Stimulated activated CD4-positive, alpha-beta T cell treated with anti-CD3 and anti-CD28 coated beads, Interleukin-1b, Interleukin-23, amount 100 ng/mL, for 1 hour (primary cell): ENCODE measurements at regions not wholly inside any gene's neighbourhood (a gene's known extent, or its start where the extent isn't known, plus 50 kb on each side); places are given as distances from the start of the nearest gene placed in this dataset.

Source experiments
- DNase-seq, 2 donors: peaks; one replicate each; pipeline ENCODE4 v3.0.0-alpha.2; 2020; ENCODE audit warnings: low read depth in 2 of 2

- DNase-seq: no peak
These were observed 1110.5 kb upstream of the WWC1 start for GRCh38 chr5:167180906-167181305.

GRCh38 chr5:167205881-167206280 is 1085.6 kb upstream of the WWC1 start:
- DNase-seq: no peak

- DNase-seq: no peak
These were observed 1084.4 kb upstream of the WWC1 start for GRCh38 chr5:167207081-167207480.

- no peak for DNase-seq
These were observed 1082.5 kb upstream of the WWC1 start for GRCh38 chr5:167208911-167209310.

- no peak for DNase-seq
These were observed 1074.2 kb upstream of the WWC1 start for GRCh38 chr5:167217097-167217743.

GRCh38 chr5:167219298-167219697 is 1072.1 kb upstream of the WWC1 start:
- DNase-seq: no peak

- DNase-seq: no peak
These were observed 1065.1 kb upstream of the WWC1 start for GRCh38 chr5:167226386-167226785.

- no peak for DNase-seq
These were observed 1063.3 kb upstream of the WWC1 start for GRCh38 chr5:167228134-167228533.

GRCh38 chr5:167229751-167230150 is 1061.7 kb upstream of the WWC1 start:
- DNase-seq: no peak

GRCh38 chr5:167230414-167230813 is 1061.0 kb upstream of the WWC1 start:
- no peak for DNase-seq

GRCh38 chr5:167232675-167233311 is 1058.7 kb upstream of the WWC1 start:
- no peak for DNase-seq

- no peak for DNase-seq
These were observed 1057.8 kb upstream of the WWC1 start for GRCh38 chr5:167233507-167234220.

- no peak for DNase-seq
These were observed 1049.9 kb upstream of the WWC1 start for GRCh38 chr5:167241436-167242067.

GRCh38 chr5:167242701-167243100 is 1048.7 kb upstream of the WWC1 start:
- DNase-seq: no peak

GRCh38 chr5:167243463-167243862 is 1048.0 kb upstream of the WWC1 start:
- DNase-seq: no peak

GRCh38 chr5:167244583-167244982 is 1046.9 kb upstream of the WWC1 start:
- DNase-seq: no peak

GRCh38 chr5:167245868-167246267 is 1045.6 kb upstream of the WWC1 start:
- no peak for DNase-seq

GRCh38 chr5:167247816-167248215 is 1043.6 kb upstream of the WWC1 start:
- no peak for DNase-seq

- DNase-seq: no peak
These were observed 1043.2 kb upstream of the WWC1 start for GRCh38 chr5:167248257-167248656.

- DNase-seq: no peak
These were observed 1040.4 kb upstream of the WWC1 start for GRCh38 chr5:167250996-167251395.

- DNase-seq: no peak
These were observed 1037.3 kb upstream of the WWC1 start for GRCh38 chr5:167254132-167254531.

GRCh38 chr5:167255926-167256325 is 1035.5 kb upstream of the WWC1 start:
- no peak for DNase-seq

GRCh38 chr5:167259806-167260205 is 1031.6 kb upstream of the WWC1 start:
- DNase-seq: no peak
